GM19395 (cell line): ENCODE measurements at regions not wholly inside any gene's neighbourhood (a gene's known extent, or its start where the extent isn't known, plus 50 kb on each side); places are given as distances from the start of the nearest gene placed in this dataset.
"Not testable (repeated sequence)": the region's sequence is repeated elsewhere in the genome, so short reads cannot be mapped to it uniquely, and the experiment has no call there.

ENCODE experiments used
- ATAC-seq: cut with Tn5 transposase; IDR thresholded peaks from one replicate; pipeline ENCODE4 v1.9.1; 2021; ENCODE audit warnings: mild to moderate bottlenecking, moderate library complexity; ENCODE audit not compliant: unreplicated experiment

- ATAC-seq: no peak
Observed at GRCh38 chr14:25350021-25350420, 300.1 kb upstream of the STXBP6 start.

- no peak for ATAC-seq
Observed at GRCh38 chr14:25349269-25349668, 299.3 kb upstream of the STXBP6 start.

- ATAC-seq: no peak
Observed at GRCh38 chr14:25340882-25341281, 290.9 kb upstream of the STXBP6 start.

GRCh38 chr14:25322784-25323183, 272.8 kb upstream of the STXBP6 start:
- ATAC-seq: no peak

GRCh38 chr14:25316007-25316406, 266.1 kb upstream of the STXBP6 start:
- ATAC-seq: not testable (repeated sequence)

- ATAC-seq: no peak
Observed at GRCh38 chr14:25308244-25308643, 258.3 kb upstream of the STXBP6 start.

- no peak for ATAC-seq
Observed at GRCh38 chr14:25303934-25304333, 254.0 kb upstream of the STXBP6 start.

- no peak for ATAC-seq
Observed at GRCh38 chr14:25298238-25298637, 248.3 kb upstream of the STXBP6 start.

- not testable (repeated sequence) for ATAC-seq
Observed at GRCh38 chr14:25290154-25290553, 240.2 kb upstream of the STXBP6 start.

- no peak for ATAC-seq
Observed at GRCh38 chr14:25274529-25274928, 224.6 kb upstream of the STXBP6 start.

GRCh38 chr14:25267186-25267585, 217.2 kb upstream of the STXBP6 start:
- ATAC-seq: no peak

GRCh38 chr14:25259470-25259869, 209.5 kb upstream of the STXBP6 start:
- no peak for ATAC-seq

- no peak for ATAC-seq
Observed at GRCh38 chr14:25252793-25253192, 202.8 kb upstream of the STXBP6 start.

GRCh38 chr14:25250516-25250915, 200.6 kb upstream of the STXBP6 start:
- ATAC-seq: no peak

- ATAC-seq: no peak
Observed at GRCh38 chr14:25247609-25248008, 197.7 kb upstream of the STXBP6 start.

- no peak for ATAC-seq
Observed at GRCh38 chr14:25246751-25247150, 196.8 kb upstream of the STXBP6 start.

GRCh38 chr14:25239170-25239569, 189.2 kb upstream of the STXBP6 start:
- ATAC-seq: no peak

- no peak for ATAC-seq
Observed at GRCh38 chr14:25237845-25238244, 187.9 kb upstream of the STXBP6 start.

GRCh38 chr14:25233613-25234012, 183.7 kb upstream of the STXBP6 start:
- ATAC-seq: no peak

GRCh38 chr14:25231004-25231403, 181.1 kb upstream of the STXBP6 start:
- ATAC-seq: no peak

- ATAC-seq: no peak
Observed at GRCh38 chr14:25226214-25226613, 176.3 kb upstream of the STXBP6 start.

GRCh38 chr14:25222256-25222655, 172.3 kb upstream of the STXBP6 start:
- no peak for ATAC-seq

- ATAC-seq: no peak
Observed at GRCh38 chr14:25220514-25220913, 170.6 kb upstream of the STXBP6 start.

GRCh38 chr14:25215607-25216006, 165.7 kb upstream of the STXBP6 start:
- ATAC-seq: no peak
